ENCODE measurements at regions not wholly inside any gene's neighbourhood (a gene's known extent, or its start where the extent isn't known, plus 50 kb on each side); places are given as distances from the start of the nearest gene placed in this dataset.

- Histone ChIP-seq H3K36me3 (ENCODE audit: control insufficient read depth, insufficient read depth, low read length) (no peaks in the 10 kb centered on the region), H3K9me3 (ENCODE audit: control insufficient read depth, insufficient read depth, low read depth, low read length) (no peaks in the 10 kb centered on the region), H3K27me3 (ENCODE audit: control insufficient read depth, insufficient read depth, low read length) (no peaks in the 10 kb centered on the region), H3K4me1 (ENCODE audit: control insufficient read depth, insufficient read depth, low read length) (no peaks in the 10 kb centered on the region), H3K27ac (ENCODE audit: low read length) (no peak overlapping the region; the same call in 1 of the 2 replicates), H3K4me3 (ENCODE audit: low read depth in 2 of 2, low read length in 2 of 2) (no peak overlapping the region)
- intact Hi-C loops (cut with micrococcal nuclease; ENCODE audit: unreplicated experiment) (no loop called here), in situ Hi-C loops (cut with HindIII; ENCODE audit: low pct_unique_long_range_greater_than_20kb, low sequenced_read_pairs) (no loop called here)
- BruUV-seq (replicated peaks) = no TSS peak
- ATAC-seq (no peak), DNase-seq (ENCODE audit: low read depth, low spot score) (no peak)
- TF ChIP-seq POLR2AphosphoS5 (IDR thresholded peaks at IDR 0.05; ENCODE audit: low read depth, low read length) (no peak), SIN3A (IDR thresholded peaks at IDR 0.05; ENCODE audit: borderline replicate concordance, insufficient read depth, low read depth, low read length) (no peak), CTCF (IDR thresholded peaks at IDR 0.05) (no peak), TCF7L2 (IDR thresholded peaks at IDR 0.05; ENCODE audit: low read depth, low read length) (no peak), REST (IDR thresholded peaks at IDR 0.05; ENCODE audit: insufficient read depth in 1 of 2, low read depth in 2 of 2, low read length in 1 of 2) (no peak)
- ChIA-PET CTCF (no interaction called here), POLR2A (no interaction called here)
These were observed 106.3 kb upstream of the CACHD1 start for GRCh38 chr1:64363616-64364015.

GRCh38 chr1:64366821-64367220, 103.1 kb upstream of the CACHD1 start:
- in situ Hi-C loops (cut with HindIII; ENCODE audit: low pct_unique_long_range_greater_than_20kb, low sequenced_read_pairs) = no loop called here
- no peaks in the 10 kb centered on the region for H3K4me1 ChIP-seq (ENCODE audit: control insufficient read depth, insufficient read depth, low read length)
- H3K36me3 ChIP-seq (ENCODE audit: control insufficient read depth, insufficient read depth, low read length) = no peaks in the 10 kb centered on the region
- no peak for DNase-seq (ENCODE audit: low read depth, low spot score)
- no peak for ATAC-seq
- intact Hi-C loops (cut with micrococcal nuclease; ENCODE audit: unreplicated experiment) = no loop called here
- no peaks in the 10 kb centered on the region for H3K27me3 ChIP-seq (ENCODE audit: control insufficient read depth, insufficient read depth, low read length)
- H3K9me3 ChIP-seq (ENCODE audit: control insufficient read depth, insufficient read depth, low read depth, low read length) = no peaks in the 10 kb centered on the region
- no TSS peak for BruUV-seq (replicated peaks)
- no peak overlapping the region for H3K4me3 ChIP-seq (ENCODE audit: low read depth in 2 of 2, low read length in 2 of 2)
- TF ChIP-seq CTCF (IDR thresholded peaks at IDR 0.05) (no peak), POLR2AphosphoS5 (IDR thresholded peaks at IDR 0.05; ENCODE audit: low read depth, low read length) (no peak), SIN3A (IDR thresholded peaks at IDR 0.05; ENCODE audit: borderline replicate concordance, insufficient read depth, low read depth, low read length) (no peak), TCF7L2 (IDR thresholded peaks at IDR 0.05; ENCODE audit: low read depth, low read length) (no peak), REST (IDR thresholded peaks at IDR 0.05; ENCODE audit: insufficient read depth in 1 of 2, low read depth in 2 of 2, low read length in 1 of 2) (no peak)
- H3K27ac ChIP-seq (ENCODE audit: low read length) = no peak overlapping the region
- POLR2A ChIA-PET = no interaction called here
- CTCF ChIA-PET = no interaction called here

All from Panc1 (cell line).